ENCODE measurements at regions not wholly inside any gene's neighbourhood (a gene's known extent, or its start where the extent isn't known, plus 50 kb on each side); places are given as distances from the start of the nearest gene placed in this dataset.
A peak's percentile ranks its signal among the peaks of the same experiment; 100 is the strongest.

- intact Hi-C loops (cut with micrococcal nuclease) = no loop called here
- WGBS, 2 experiments (ENCODE audit: extremely low coverage in 2 of 2, insufficient read length in 1 of 2) = no CpG with 5 or more reads among the region's 5 CpGs
These were observed 2486.0 kb upstream of the PCDH20 start for GRCh38 chr13:63901630-63902029.

More at GRCh38 chr13:63901630-63902029, 2486.0 kb upstream of the PCDH20 start:
- no peak overlapping the region for H3K4me2 ChIP-seq (ENCODE audit: low read depth, low read length)
- H3K79me1 ChIP-seq (ENCODE audit: low read depth in 1 of 2, low read length in 2 of 2) = no peaks in the 10 kb centered on the region
- in situ Hi-C loops (cut with MboI; ENCODE audit: low sequenced_read_pairs) = no loop called here
- H3K9me1 ChIP-seq (ENCODE audit: insufficient read depth, low read length) = no peaks in the 10 kb centered on the region
- no peak overlapping the region for H4K8ac ChIP-seq (ENCODE audit: low read depth in 2 of 2, low read length in 2 of 2)
- TF ChIP-seq RCOR1 (IDR thresholded peaks at IDR 0.05; ENCODE audit: insufficient replicate concordance, low read length) = no peak
- no peak for TF ChIP-seq POLR2A (IDR thresholded peaks at IDR 0.05; ENCODE audit: low read depth, low read length)
- TF ChIP-seq USF2 (IDR thresholded peaks at IDR 0.05; ENCODE audit: low read depth, low read length) = no peak
- no peak for TF ChIP-seq MAFK (IDR thresholded peaks at IDR 0.05; ENCODE audit: low read depth, low read length)
- no peak for TF ChIP-seq BHLHE40 (IDR thresholded peaks at IDR 0.05; ENCODE audit: low read depth, low read length)
- no peak for TF ChIP-seq MXI1 (IDR thresholded peaks at IDR 0.05; ENCODE audit: borderline replicate concordance, low read depth, low read length)
- H3K36me3 ChIP-seq (ENCODE audit: control insufficient read depth, insufficient read depth, low read length) = no peaks in the 10 kb centered on the region
- H3K56ac ChIP-seq (ENCODE audit: extremely low read depth, insufficient read depth, low read length) = no peak overlapping the region
- peak overlapping the region; percentile 41 for H2AFZ ChIP-seq (replicated peaks; ENCODE audit: low read length, poor library complexity)
- H3K23ac ChIP-seq (ENCODE audit: low read depth, low read length) = no peak overlapping the region
- H3K4me3 ChIP-seq (ENCODE audit: insufficient read depth, low read depth, low read length) = no peak overlapping the region
- no peak overlapping the region for H2BK5ac ChIP-seq (ENCODE audit: low read depth, low read length, poor library complexity, severe bottlenecking)
- H3K9me3 ChIP-seq (ENCODE audit: control insufficient read depth, insufficient read depth, low read length) = no peaks in the 10 kb centered on the region
- H3K4ac ChIP-seq (ENCODE audit: low read depth, low read length) = no peak overlapping the region
- H4K20me1 ChIP-seq (ENCODE audit: insufficient read depth, low read length) = no peaks in the 10 kb centered on the region
- no peak overlapping the region for H2BK120ac ChIP-seq (ENCODE audit: low read depth, low read length)
- POLR2A ChIA-PET (ENCODE audit: unreplicated experiment) = no interaction called here
- no peak overlapping the region for H3K18ac ChIP-seq (ENCODE audit: low read depth, low read length)
- H3K4me1 ChIP-seq (ENCODE audit: control insufficient read depth, insufficient read depth, low read length) = no peaks in the 10 kb centered on the region
- no peak overlapping the region for H3K27ac ChIP-seq (ENCODE audit: insufficient read depth, low read length)
- no peak overlapping the region for H3K14ac ChIP-seq (replicated peaks; ENCODE audit: low read depth, low read length)
- H2AK5ac ChIP-seq (ENCODE audit: low read depth, low read length) = no peak overlapping the region
- H3K9ac ChIP-seq (ENCODE audit: low read depth, low read length) = no peak overlapping the region
- CTCF ChIA-PET = no interaction called here
- H2AK9ac ChIP-seq (replicated peaks; ENCODE audit: low read depth, low read length, poor library complexity) = peak overlapping the region; percentile 65
- no peak overlapping the region for H4K91ac ChIP-seq (ENCODE audit: insufficient read depth, low read depth, low read length)
- ATAC-seq (ENCODE audit: low read depth) (no peak), DNase-seq (no peak)
- dilution Hi-C loops (cut with HindIII; ENCODE audit: low sequenced_read_pairs, unreplicated experiment) = no loop called here
- no peak overlapping the region for H2BK20ac ChIP-seq (ENCODE audit: low read depth, low read length)
- no peak overlapping the region for H2BK15ac ChIP-seq (ENCODE audit: low read depth, low read length)
- no TSS peak for BruUV-seq (replicated peaks)
- no peaks in the 10 kb centered on the region for H3K27me3 ChIP-seq (ENCODE audit: control insufficient read depth, insufficient read depth, low read length)
- no peak overlapping the region for H4K5ac ChIP-seq (ENCODE audit: low read depth, low read length)
